Sigmoid colon (tissue), 6 donors: ENCODE measurements at regions not wholly inside any gene's neighbourhood (a gene's known extent, or its start where the extent isn't known, plus 50 kb on each side); places are given as distances from the start of the nearest gene placed in this dataset.

ENCODE experiments used
- DNase-seq: peaks from one replicate; pipeline ENCODE4 v3.0.0-alpha.2; 2019
- H3K27ac ChIP-seq, 4 donors: fragments of 200-600 bp; sonication (generic); one replicate each; pipeline ENCODE4 v1.5.1; 2016 to 2019; ENCODE audit warnings: mild to moderate bottlenecking in 1 of 4
- H3K27me3 ChIP-seq, 3 donors: fragments of 200-600 bp; sonication (generic); one replicate each; pipeline ENCODE4 v1.5.1; 2019; ENCODE audit warnings: mild to moderate bottlenecking in 1 of 3
- H3K36me3 ChIP-seq, 4 donors: fragments of 200-600 bp; sonication (generic); one replicate each; pipeline ENCODE4 v1.5.1; 2016 to 2019
- H3K4me1 ChIP-seq, 4 donors: fragments of 200-600 bp; sonication (generic); one replicate each; pipeline ENCODE4 v1.5.1; 2017 to 2019
- H3K4me3 ChIP-seq, 4 donors: fragments of 200-600 bp; sonication (generic); one replicate each; pipeline ENCODE4 v1.5.1; 2017 to 2019; ENCODE audit warnings: mild to moderate bottlenecking in 2 of 4, moderate library complexity in 1 of 4
- H3K9me3 ChIP-seq, 4 donors: fragments of 200-600 bp in 3 of 4; sonication (generic) in 3 of 4; one replicate each; pipeline versions ENCODE4 v1.5.1 to v1.6.1; 2013 to 2019
- EP300 ChIP-seq, 4 donors: sonication (generic); formaldehyde crosslinking; IDR thresholded peaks; one replicate each; pipeline ENCODE4 v1.6.1; 2017; ENCODE audit warnings: antibody characterized with exemption in 4 of 4
- POLR2A ChIP-seq, 2 donors: fragments of 450-650 bp; IDR thresholded peaks; one replicate each; pipeline ENCODE4 v1.6.1; 2016; ENCODE audit warnings: antibody characterized with exemption in 2 of 2, mild to moderate bottlenecking in 2 of 2, moderate library complexity in 2 of 2
- POLR2AphosphoS5 ChIP-seq, 4 donors: sonication (generic); formaldehyde crosslinking; IDR thresholded peaks; one replicate each; pipeline ENCODE4 v1.6.1; 2017; ENCODE audit warnings: antibody characterized with exemption in 4 of 4
- WGBS, 2 donors: extraction: QIAGEN DNeasy Blood & Tissue Kit; methylation state at CpG; one replicate each; pipeline ENCODE4 v1.1.7; 2013; 5-methylcytosine and 5-hydroxymethylcytosine counted together
- intact Hi-C: fragments of 100-400 bp; cut with DNase I; formaldehyde crosslinking; loops from one replicate; pipeline ENCODE4 v1.15.1; 2023
- TF ChIP-seq, protein P1 (sequence below), 4 experiments: fragments of 450-650 bp in 3 of 4; fragments of 200-600 bp in 1 of 4; IDR thresholded peaks; one replicate each; pipeline ENCODE4 v1.5.1; 2016 to 2019; ENCODE audit warnings: antibody characterized with exemption in 4 of 4, mild to moderate bottlenecking in 3 of 4, moderate library complexity in 2 of 4
- donor health status: healthy with polysubstance abuse.
- donor health status: healthy.

DNA sequence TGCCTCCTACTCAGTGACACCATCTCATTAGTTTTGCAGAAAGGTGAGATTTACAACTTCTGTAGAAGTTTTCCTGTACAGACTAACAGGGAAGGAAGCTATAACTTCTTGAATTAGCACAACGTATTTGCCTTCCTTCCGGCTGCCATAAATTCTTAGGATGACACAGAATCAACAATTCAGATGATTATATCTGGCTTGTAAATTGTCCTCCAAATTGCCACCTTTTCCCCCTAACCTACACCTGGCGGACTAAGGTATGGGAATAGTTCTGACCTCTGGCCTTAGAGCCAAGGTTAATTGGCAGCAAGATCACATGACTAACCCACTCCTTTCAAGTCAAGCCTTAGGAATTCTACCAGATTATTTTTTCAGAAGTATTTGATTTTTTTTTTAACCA, 284.3 kb downstream of the LMO4 start:
- Histone ChIP-seq H3K36me3 (no peaks in the 10 kb centered on the region), H3K27ac (no peak overlapping the region), H3K4me3 (no peak overlapping the region), H3K9me3 (no peaks in the 10 kb centered on the region), H3K4me1 (peaks cover 0 to 21% (median 11%) of the 10 kb centered on the region in 4 donors), H3K27me3 (no peaks in the 10 kb centered on the region)
- no peak for TF ChIP-seq EP300 (IDR thresholded peaks at IDR 0.05)
- WGBS, 2 donors: 23 to 57% methylated on average over 3 of the region's 3 CpGs
- DNase-seq: no peak
- intact Hi-C loops: no loop called here

DNA sequence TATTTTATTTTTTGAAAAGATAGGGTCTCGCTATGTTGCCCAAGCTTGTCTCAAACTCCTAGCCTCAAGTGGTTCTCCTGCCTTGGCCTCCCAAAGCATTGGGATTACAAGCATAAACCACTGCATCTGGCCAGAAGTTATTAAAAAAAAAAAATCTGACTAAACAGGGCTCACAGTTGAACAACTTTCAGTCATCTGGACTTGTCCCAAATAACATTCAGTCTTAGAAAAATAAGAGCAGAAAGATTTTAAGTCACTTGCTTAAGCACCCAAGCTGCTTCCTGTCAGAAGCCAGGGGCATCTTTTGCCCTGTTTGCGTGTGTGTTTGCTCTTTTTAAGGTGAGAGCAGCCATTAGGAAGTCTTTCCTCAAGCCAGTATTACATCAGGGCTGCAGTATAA, 286.8 kb downstream of the LMO4 start:
- intact Hi-C loops: no loop called here
- H3K4me3 ChIP-seq: no peak overlapping the region

DNA sequence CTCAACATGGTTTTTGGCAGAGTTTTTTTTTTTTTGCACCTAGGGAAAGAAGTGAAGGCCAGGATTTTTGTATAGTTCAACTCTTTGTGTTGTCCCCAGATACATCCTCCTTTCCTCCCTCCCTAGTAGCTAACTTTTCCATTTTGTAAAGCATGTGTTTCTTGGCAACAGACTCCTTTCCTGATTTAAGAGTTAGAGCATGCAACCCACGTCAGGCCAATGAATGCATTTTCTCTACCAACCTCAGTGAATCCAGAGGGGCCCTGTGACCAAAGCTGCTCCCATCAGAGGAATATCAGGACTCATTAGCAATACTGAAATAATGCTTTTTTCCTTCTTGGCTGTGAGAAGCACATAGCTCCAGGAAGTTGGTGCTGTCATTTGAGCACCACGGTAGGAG, 287.2 kb downstream of the LMO4 start:
- no peak for DNase-seq
- Histone ChIP-seq H3K27me3 (no peaks in the 10 kb centered on the region), H3K27ac (peak overlapping the region in 1 of 4 donors; percentile 52), H3K4me3 (no peak overlapping the region), H3K9me3 (no peaks in the 10 kb centered on the region), H3K36me3 (no peaks in the 10 kb centered on the region), H3K4me1 (peaks cover 0 to 12% (median 9%) of the 10 kb centered on the region in 4 donors)
- TF ChIP-seq, protein P1, sequence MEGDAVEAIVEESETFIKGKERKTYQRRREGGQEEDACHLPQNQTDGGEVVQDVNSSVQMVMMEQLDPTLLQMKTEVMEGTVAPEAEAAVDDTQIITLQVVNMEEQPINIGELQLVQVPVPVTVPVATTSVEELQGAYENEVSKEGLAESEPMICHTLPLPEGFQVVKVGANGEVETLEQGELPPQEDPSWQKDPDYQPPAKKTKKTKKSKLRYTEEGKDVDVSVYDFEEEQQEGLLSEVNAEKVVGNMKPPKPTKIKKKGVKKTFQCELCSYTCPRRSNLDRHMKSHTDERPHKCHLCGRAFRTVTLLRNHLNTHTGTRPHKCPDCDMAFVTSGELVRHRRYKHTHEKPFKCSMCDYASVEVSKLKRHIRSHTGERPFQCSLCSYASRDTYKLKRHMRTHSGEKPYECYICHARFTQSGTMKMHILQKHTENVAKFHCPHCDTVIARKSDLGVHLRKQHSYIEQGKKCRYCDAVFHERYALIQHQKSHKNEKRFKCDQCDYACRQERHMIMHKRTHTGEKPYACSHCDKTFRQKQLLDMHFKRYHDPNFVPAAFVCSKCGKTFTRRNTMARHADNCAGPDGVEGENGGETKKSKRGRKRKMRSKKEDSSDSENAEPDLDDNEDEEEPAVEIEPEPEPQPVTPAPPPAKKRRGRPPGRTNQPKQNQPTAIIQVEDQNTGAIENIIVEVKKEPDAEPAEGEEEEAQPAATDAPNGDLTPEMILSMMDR (IDR thresholded peaks at IDR 0.05): no peak
- no peak for TF ChIP-seq POLR2A (IDR thresholded peaks at IDR 0.05)
- no peak for TF ChIP-seq EP300 (IDR thresholded peaks at IDR 0.05)
- TF ChIP-seq POLR2AphosphoS5 (IDR thresholded peaks at IDR 0.05): no peak
- WGBS, 2 donors: 84 to 89% methylated on average over 2 of the region's 2 CpGs
- intact Hi-C loops: no loop called here

More for the DNA sequence above, 286.8 kb downstream of the LMO4 start:
- no peaks in the 10 kb centered on the region for H3K9me3 ChIP-seq
- no peaks in the 10 kb centered on the region for H3K27me3 ChIP-seq
- peak overlapping the region in 2 of 4 donors; percentile 7 to 52 for H3K27ac ChIP-seq
- H3K4me1 ChIP-seq: peaks cover 0 to 12% (median 9%) of the 10 kb centered on the region in 4 donors
- TF ChIP-seq, protein P1 (IDR thresholded peaks at IDR 0.05): no peak
- TF ChIP-seq POLR2A (IDR thresholded peaks at IDR 0.05): no peak
- TF ChIP-seq POLR2AphosphoS5 (IDR thresholded peaks at IDR 0.05): no peak
- TF ChIP-seq EP300 (IDR thresholded peaks at IDR 0.05): no peak
- no peaks in the 10 kb centered on the region for H3K36me3 ChIP-seq
- 88 to 94% methylated on average over 2 of the region's 2 CpGs for WGBS, 2 donors
- no peak for DNase-seq

DNA sequence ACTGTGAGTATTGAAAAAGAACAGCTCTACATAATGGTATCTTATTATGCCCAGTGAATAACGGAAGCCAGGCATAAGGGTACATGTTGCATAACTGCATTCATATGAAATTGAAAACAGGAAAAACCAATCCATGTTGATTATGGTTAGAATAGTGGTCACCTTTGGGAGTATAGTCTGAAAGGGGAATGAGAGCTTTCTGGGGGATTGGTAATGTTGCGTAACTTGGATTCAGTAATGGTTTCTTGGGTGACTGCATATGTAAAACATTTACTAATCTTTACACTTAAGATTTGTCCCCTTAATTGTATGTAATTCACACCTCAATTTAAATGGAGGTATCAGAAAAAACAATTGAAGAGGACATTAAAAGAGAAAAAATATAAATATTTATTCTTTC, 292.1 kb downstream of the LMO4 start:
- peaks cover 0 to 5% (median 3%) of the 10 kb centered on the region in 4 donors for H3K4me1 ChIP-seq
- no peak for TF ChIP-seq EP300 (IDR thresholded peaks at IDR 0.05)
- H3K4me3 ChIP-seq: no peak overlapping the region
- no peaks in the 10 kb centered on the region for H3K9me3 ChIP-seq
- no peaks in the 10 kb centered on the region for H3K27me3 ChIP-seq
- 97% methylated on average over 2 of the region's 2 CpGs for WGBS, 2 donors
- no peak overlapping the region for H3K27ac ChIP-seq
- H3K36me3 ChIP-seq: no peaks in the 10 kb centered on the region
- intact Hi-C loops: no loop called here
- no peak for DNase-seq

DNA sequence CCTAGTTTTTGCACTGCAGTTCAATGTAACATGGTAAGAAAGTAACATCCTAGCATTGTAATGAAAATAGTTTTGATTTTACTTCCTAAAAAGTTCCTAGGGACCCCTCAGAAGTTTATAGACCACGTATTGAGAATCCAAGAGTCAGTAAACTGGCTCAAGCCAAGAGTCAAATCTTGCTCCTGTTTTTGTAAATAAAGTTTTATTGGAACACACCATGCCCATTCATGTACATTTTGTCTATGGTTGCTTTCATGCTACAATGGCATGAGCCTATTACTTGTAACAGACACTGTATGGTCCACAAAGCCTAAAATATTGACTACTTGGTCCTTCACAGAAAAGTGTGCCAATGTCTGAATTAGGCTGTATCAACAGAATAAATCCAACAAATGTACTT, 301.0 kb downstream of the LMO4 start:
- Histone ChIP-seq H3K9me3 (no peaks in the 10 kb centered on the region), H3K27ac (no peak overlapping the region), H3K27me3 (no peaks in the 10 kb centered on the region), H3K4me1 (no peaks in the 10 kb centered on the region), H3K36me3 (no peaks in the 10 kb centered on the region), H3K4me3 (no peak overlapping the region)
- no peak for DNase-seq
- 78 to 79% methylated on average over 1 of the region's 1 CpG for WGBS, 2 donors
- TF ChIP-seq POLR2AphosphoS5 (IDR thresholded peaks at IDR 0.05) (no peak), EP300 (IDR thresholded peaks at IDR 0.05) (no peak), POLR2A (IDR thresholded peaks at IDR 0.05) (no peak)
- TF ChIP-seq, protein P1 (IDR thresholded peaks at IDR 0.05): no peak
- intact Hi-C loops: no loop called here

DNA sequence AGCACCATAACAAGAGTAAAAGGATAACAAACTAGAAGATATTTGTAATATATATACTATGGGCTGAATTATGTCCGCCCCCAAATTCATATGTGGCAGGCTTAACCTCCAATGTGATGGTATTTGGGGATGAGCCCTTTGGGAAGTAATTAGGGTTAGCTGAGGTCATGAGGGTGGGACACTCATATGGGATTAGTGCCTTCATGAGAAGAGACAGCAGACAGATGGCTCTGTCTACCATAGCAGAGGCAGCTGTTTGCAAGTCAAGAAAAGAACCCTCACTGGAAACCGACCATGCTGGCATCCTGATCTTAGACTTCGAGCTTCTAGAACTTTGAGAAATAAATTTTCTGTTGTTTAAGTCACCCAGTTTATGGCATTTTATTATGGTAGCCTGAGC, 303.6 kb downstream of the LMO4 start:
- Histone ChIP-seq H3K9me3 (no peaks in the 10 kb centered on the region), H3K4me1 (no peaks in the 10 kb centered on the region), H3K27ac (no peak overlapping the region), H3K4me3 (no peak overlapping the region), H3K27me3 (no peaks in the 10 kb centered on the region), H3K36me3 (no peaks in the 10 kb centered on the region)
- TF ChIP-seq, protein P1 (IDR thresholded peaks at IDR 0.05): no peak
- TF ChIP-seq EP300 (IDR thresholded peaks at IDR 0.05) (no peak), POLR2AphosphoS5 (IDR thresholded peaks at IDR 0.05) (no peak), POLR2A (IDR thresholded peaks at IDR 0.05) (no peak)
- 83 to 85% methylated on average over 3 of the region's 3 CpGs for WGBS, 2 donors
- intact Hi-C loops: no loop called here
- no peak for DNase-seq
